Skeletal muscle tissue (tissue), 3 donors: ENCODE measurements at regions not wholly inside any gene's neighbourhood (a gene's known extent, or its start where the extent isn't known, plus 50 kb on each side); places are given as distances from the start of the nearest gene placed in this dataset.
"Not testable (repeated sequence)": the region's sequence is repeated elsewhere in the genome, so short reads cannot be mapped to it uniquely, and the experiment has no call there.

ENCODE experiments used
- H3K27ac ChIP-seq: one replicate; pipeline ENCODE4 v1.7.0; 2013; ENCODE audit warnings: mild to moderate bottlenecking, low read depth, low read length, inconsistent platforms
- H3K27me3 ChIP-seq, 3 donors: one replicate each; pipeline ENCODE4 v1.7.0; 2013; ENCODE audit warnings: low read length in 3 of 3; ENCODE audit not compliant: control insufficient read depth in 3 of 3, insufficient read depth in 3 of 3
- H3K36me3 ChIP-seq, 3 donors: one replicate each; pipeline ENCODE4 v1.7.0; 2013; ENCODE audit warnings: low read length in 3 of 3; ENCODE audit not compliant: control insufficient read depth in 3 of 3, insufficient read depth in 3 of 3
- H3K4me1 ChIP-seq, 3 donors: one replicate each; pipeline ENCODE4 v1.7.0; 2013; ENCODE audit warnings: low read length in 3 of 3, mild to moderate bottlenecking in 3 of 3; ENCODE audit not compliant: control insufficient read depth in 3 of 3, insufficient read depth in 3 of 3
- H3K4me3 ChIP-seq, 3 donors: one replicate each; pipeline ENCODE4 v1.7.0; 2013; ENCODE audit warnings: low read length in 3 of 3
- H3K9ac ChIP-seq, 3 donors: one replicate each; pipeline ENCODE4 v1.7.0; 2013; ENCODE audit warnings: low read length in 3 of 3, mild to moderate bottlenecking in 3 of 3, moderate library complexity in 2 of 3, low read depth in 1 of 3
- H3K9me3 ChIP-seq, 3 donors: one replicate each; pipeline ENCODE4 v1.7.0; 2013; ENCODE audit warnings: low read length in 3 of 3; ENCODE audit not compliant: control insufficient read depth in 3 of 3
- donor health status: Osteomylitis.

- Histone ChIP-seq H3K4me3 (no peak overlapping the region), H3K4me1 (no peaks in the 10 kb centered on the region), H3K27me3 (no peaks in the 10 kb centered on the region), H3K36me3 (no peaks in the 10 kb centered on the region), H3K9ac (no peak overlapping the region), H3K9me3 (no peaks in the 10 kb centered on the region), H3K27ac (no peak overlapping the region)
Observed at GRCh38 chr3:68571321-68571720, 361.0 kb downstream of the TAFA4 start.

- H3K36me3 ChIP-seq: no peaks in the 10 kb centered on the region
- H3K27me3 ChIP-seq: no peaks in the 10 kb centered on the region
- H3K9ac ChIP-seq: no peak overlapping the region
- H3K4me3 ChIP-seq: no peak overlapping the region
- H3K27ac ChIP-seq: no peak overlapping the region
- H3K4me1 ChIP-seq: no peaks in the 10 kb centered on the region
- H3K9me3 ChIP-seq: no peaks in the 10 kb centered on the region
Observed at GRCh38 chr3:68560728-68561127, 371.6 kb downstream of the TAFA4 start.

GRCh38 chr3:68535782-68536181 lies 396.6 kb downstream of the TAFA4 start:
- Histone ChIP-seq H3K9ac (no peak overlapping the region), H3K9me3 (no peaks in the 10 kb centered on the region), H3K27me3 (no peaks in the 10 kb centered on the region), H3K36me3 (no peaks in the 10 kb centered on the region), H3K27ac (no peak overlapping the region), H3K4me1 (no peaks in the 10 kb centered on the region), H3K4me3 (no peak overlapping the region)

GRCh38 chr3:68523330-68523729 lies 409.0 kb downstream of the TAFA4 start:
- no peaks in the 10 kb centered on the region for H3K27me3 ChIP-seq
- H3K9me3 ChIP-seq: no peaks in the 10 kb centered on the region
- H3K27ac ChIP-seq: no peak overlapping the region
- no peaks in the 10 kb centered on the region for H3K4me1 ChIP-seq
- no peak overlapping the region for H3K4me3 ChIP-seq
- no peak overlapping the region for H3K9ac ChIP-seq
- H3K36me3 ChIP-seq: no peaks in the 10 kb centered on the region

GRCh38 chr3:68515237-68515636 lies 417.1 kb downstream of the TAFA4 start:
- H3K4me1 ChIP-seq: no peaks in the 10 kb centered on the region
- no peak overlapping the region for H3K27ac ChIP-seq
- no peaks in the 10 kb centered on the region for H3K36me3 ChIP-seq
- H3K9me3 ChIP-seq: no peaks in the 10 kb centered on the region
- no peaks in the 10 kb centered on the region for H3K27me3 ChIP-seq
- H3K9ac ChIP-seq: no peak overlapping the region
- H3K4me3 ChIP-seq: no peak overlapping the region

GRCh38 chr3:68504201-68504600 lies 428.1 kb downstream of the TAFA4 start:
- Histone ChIP-seq H3K36me3 (no peaks in the 10 kb centered on the region), H3K9me3 (no peaks in the 10 kb centered on the region), H3K4me3 (no peak overlapping the region), H3K27ac (no peak overlapping the region), H3K27me3 (no peaks in the 10 kb centered on the region), H3K9ac (no peak overlapping the region), H3K4me1 (no peaks in the 10 kb centered on the region)

- not testable (repeated sequence) for H3K27ac ChIP-seq, H3K36me3 ChIP-seq, H3K4me1 ChIP-seq, H3K4me3 ChIP-seq, H3K9ac ChIP-seq, H3K9me3 ChIP-seq, H3K27me3 ChIP-seq
Observed at GRCh38 chr3:68485845-68486244, 446.5 kb downstream of the TAFA4 start.

- no peak overlapping the region for H3K27ac ChIP-seq
- H3K36me3 ChIP-seq: no peaks in the 10 kb centered on the region
- H3K9me3 ChIP-seq: no peaks in the 10 kb centered on the region
- H3K27me3 ChIP-seq: no peaks in the 10 kb centered on the region
- H3K9ac ChIP-seq: no peak overlapping the region
- no peaks in the 10 kb centered on the region for H3K4me1 ChIP-seq
- no peak overlapping the region for H3K4me3 ChIP-seq
Observed at GRCh38 chr3:68485051-68485450, 447.3 kb downstream of the TAFA4 start.

- no peak overlapping the region for H3K27ac ChIP-seq
- H3K9ac ChIP-seq: no peak overlapping the region
- no peaks in the 10 kb centered on the region for H3K4me1 ChIP-seq
- no peak overlapping the region for H3K4me3 ChIP-seq
- H3K27me3 ChIP-seq: no peaks in the 10 kb centered on the region
- no peaks in the 10 kb centered on the region for H3K9me3 ChIP-seq
- no peaks in the 10 kb centered on the region for H3K36me3 ChIP-seq
Observed at GRCh38 chr3:68483601-68484000, 448.7 kb downstream of the TAFA4 start.

GRCh38 chr3:68483041-68483440 lies 449.3 kb downstream of the TAFA4 start:
- Histone ChIP-seq H3K27me3 (no peaks in the 10 kb centered on the region), H3K27ac (no peak overlapping the region), H3K4me1 (no peaks in the 10 kb centered on the region), H3K9ac (no peak overlapping the region), H3K4me3 (no peak overlapping the region), H3K36me3 (no peaks in the 10 kb centered on the region), H3K9me3 (no peaks in the 10 kb centered on the region)

- no peak overlapping the region for H3K27ac ChIP-seq
- no peak overlapping the region for H3K4me3 ChIP-seq
- no peak overlapping the region for H3K9ac ChIP-seq
- H3K27me3 ChIP-seq: no peaks in the 10 kb centered on the region
- H3K36me3 ChIP-seq: no peaks in the 10 kb centered on the region
- H3K4me1 ChIP-seq: no peaks in the 10 kb centered on the region
- no peaks in the 10 kb centered on the region for H3K9me3 ChIP-seq
Observed at GRCh38 chr3:68482565-68482964, 449.8 kb downstream of the TAFA4 start.
